Mesenchymal stem cell (in vitro differentiated cells and primary cell): ENCODE measurements at regions not wholly inside any gene's neighbourhood (a gene's known extent, or its start where the extent isn't known, plus 50 kb on each side); places are given as distances from the start of the nearest gene placed in this dataset.

Source experiments
- DNase-seq: peaks from one replicate; pipeline ENCODE4 v3.0.0-alpha.2; 2013
- H2AFZ ChIP-seq: one replicate; pipeline ENCODE4 v1.6.1; 2013; ENCODE audit warnings: low read depth, mild to moderate bottlenecking, control low read depth, inconsistent platforms, low read length, moderate library complexity
- H2AK5ac ChIP-seq: 2 replicates; pipeline ENCODE4 v1.6.1; 2013; ENCODE audit warnings: low read length, moderate library complexity, mild to moderate bottlenecking, inconsistent platforms; ENCODE audit not compliant: severe bottlenecking
- H2BK120ac ChIP-seq: one replicate; pipeline ENCODE4 v1.6.1; 2013; ENCODE audit warnings: low read depth, mild to moderate bottlenecking, inconsistent platforms, low read length, moderate library complexity
- H2BK12ac ChIP-seq, 2 experiments: one replicate each; pipeline ENCODE4 v1.6.1; 2013; ENCODE audit warnings: inconsistent platforms in 2 of 2, low read length in 2 of 2, mild to moderate bottlenecking in 2 of 2, moderate library complexity in 2 of 2, control low read depth in 1 of 2
- H2BK15ac ChIP-seq: one replicate; pipeline ENCODE4 v1.6.1; 2013; ENCODE audit warnings: mild to moderate bottlenecking, low read depth, inconsistent platforms; ENCODE audit not compliant: poor library complexity, severe bottlenecking
- H2BK5ac ChIP-seq: 2 replicates; pipeline ENCODE4 v1.6.1; 2013; ENCODE audit warnings: low read depth, mild to moderate bottlenecking, low read length, control low read depth, inconsistent platforms; ENCODE audit not compliant: poor library complexity, severe bottlenecking
- H3K14ac ChIP-seq, 2 experiments: one replicate each; pipeline ENCODE4 v1.6.1; 2013; ENCODE audit warnings: inconsistent platforms in 2 of 2, low read length in 2 of 2, control low read depth in 1 of 2, mild to moderate bottlenecking in 1 of 2, moderate library complexity in 1 of 2
- H3K18ac ChIP-seq, 2 experiments: one replicate each; pipeline ENCODE4 v1.6.1; 2013; ENCODE audit warnings: inconsistent platforms in 2 of 2, low read length in 2 of 2, control low read depth in 1 of 2, low read depth in 1 of 2, mild to moderate bottlenecking in 1 of 2
- H3K23ac ChIP-seq, 2 experiments: one replicate each; pipeline ENCODE4 v1.6.1; 2013; ENCODE audit warnings: inconsistent platforms in 2 of 2, low read length in 2 of 2, mild to moderate bottlenecking in 2 of 2, moderate library complexity in 2 of 2, control low read depth in 1 of 2
- H3K27ac ChIP-seq: 2 replicates; pipeline ENCODE4 v1.5.1; 2013; ENCODE audit warnings: mild to moderate bottlenecking, moderate library complexity, low read length, control low read depth, inconsistent platforms; ENCODE audit not compliant: poor library complexity, severe bottlenecking
- H3K27me3 ChIP-seq, 2 experiments: 2 replicates each; pipeline versions ENCODE4 v1.6.1 to v1.7.0; 2013; ENCODE audit warnings: low read length in 2 of 2, mild to moderate bottlenecking in 2 of 2, moderate library complexity in 2 of 2, control low read depth in 1 of 2, inconsistent platforms in 1 of 2; ENCODE audit not compliant: control insufficient read depth in 1 of 2, insufficient read depth in 1 of 2
- H3K36me3 ChIP-seq, 2 experiments: 2 replicates each; pipeline versions ENCODE4 v1.6.1 to v1.7.0; 2013; ENCODE audit warnings: low read length in 2 of 2, control low read depth in 1 of 2, inconsistent platforms in 1 of 2, low read depth in 1 of 2, mild to moderate bottlenecking in 1 of 2; ENCODE audit not compliant: insufficient read depth in 2 of 2, control insufficient read depth in 1 of 2
- H3K4ac ChIP-seq, 2 experiments: one replicate each; pipeline ENCODE4 v1.6.1; 2013; ENCODE audit warnings: inconsistent platforms in 2 of 2, low read length in 2 of 2, mild to moderate bottlenecking in 2 of 2, moderate library complexity in 2 of 2, control low read depth in 1 of 2, low read depth in 1 of 2
- H3K4me1 ChIP-seq: 2 replicates; pipeline ENCODE4 v1.6.1; 2013; ENCODE audit warnings: low read depth, low read length, control low read depth; ENCODE audit not compliant: control insufficient read depth, insufficient read depth
- H3K4me2 ChIP-seq: 2 replicates; pipeline ENCODE4 v1.6.1; 2013; ENCODE audit warnings: low read length, mild to moderate bottlenecking, inconsistent platforms; ENCODE audit not compliant: poor library complexity, severe bottlenecking
- H3K4me3 ChIP-seq, 2 experiments: 2 replicates each; pipeline versions ENCODE4 v1.5.1 to v1.7.0; 2013; ENCODE audit warnings: low read length in 2 of 2, mild to moderate bottlenecking in 2 of 2, control low read depth in 1 of 2, low read depth in 1 of 2; ENCODE audit not compliant: insufficient read depth in 1 of 2
- H3K79me1 ChIP-seq: replicated peaks from 2 replicates; pipeline ENCODE4 v1.6.1; 2013; ENCODE audit warnings: mild to moderate bottlenecking, control low read depth, low read length, inconsistent platforms; ENCODE audit not compliant: poor library complexity, severe bottlenecking
- H3K9ac ChIP-seq: 2 replicates; pipeline ENCODE4 v1.7.0; 2013; ENCODE audit warnings: mild to moderate bottlenecking, low read length, moderate library complexity
- H3K9me3 ChIP-seq: 2 replicates; pipeline ENCODE4 v1.7.0; 2013; ENCODE audit warnings: mild to moderate bottlenecking, low read length; ENCODE audit not compliant: control insufficient read depth
- H4K8ac ChIP-seq: one replicate; pipeline ENCODE4 v1.6.1; 2013; ENCODE audit warnings: inconsistent platforms, mild to moderate bottlenecking, low read length, moderate library complexity
- H4K91ac ChIP-seq: one replicate; pipeline ENCODE4 v1.6.1; 2013; ENCODE audit warnings: mild to moderate bottlenecking, low read length, inconsistent platforms
- WGBS: methylation state at CpG from one replicate; pipeline ENCODE4 v1.1.7; 2013; ENCODE audit warnings: mixed read lengths; 5-methylcytosine and 5-hydroxymethylcytosine counted together

- Histone ChIP-seq H2AFZ (no peak overlapping the region), H3K23ac (no peak overlapping the region), H3K79me1 (no peaks in the 10 kb centered on the region), H3K14ac (no peak overlapping the region), H3K27me3 (peaks cover 12 to 22% of the 10 kb centered on the region in 2 experiments), H3K18ac (no peak overlapping the region), H4K91ac (no peak overlapping the region), H3K4me2 (no peak overlapping the region), H3K4me3 (no peak overlapping the region), H2AK5ac (no peak overlapping the region), H2BK12ac (no peak overlapping the region), H4K8ac (no peak overlapping the region), H2BK120ac (no peak overlapping the region), H2BK15ac (no peak overlapping the region), H3K36me3 (no peaks in the 10 kb centered on the region), H2BK5ac (no peak overlapping the region), H3K4ac (no peak overlapping the region), H3K9ac (peak overlapping the region; percentile 45), H3K9me3 (peaks cover 4% of the 10 kb centered on the region), H3K4me1 (peaks cover 2% of the 10 kb centered on the region), H3K27ac (no peak overlapping the region)
- WGBS: 44% methylated on average over 3 of the region's 3 CpGs
- DNase-seq: no peak
Measured at GRCh38 chr22:22397875-22398524, 110.5 kb downstream of the ZNF280B start.

GRCh38 chr22:22398530-22399327, 109.8 kb downstream of the ZNF280B start:
- Histone ChIP-seq H3K4ac (no peak overlapping the region), H3K4me1 (peaks cover 2% of the 10 kb centered on the region), H3K36me3 (no peaks in the 10 kb centered on the region), H3K4me2 (no peak overlapping the region), H2BK5ac (no peak overlapping the region), H3K27ac (no peak overlapping the region), H3K4me3 (no peak overlapping the region), H3K27me3 (peaks cover 12 to 26% of the 10 kb centered on the region in 2 experiments), H2AFZ (no peak overlapping the region), H4K8ac (no peak overlapping the region), H3K14ac (no peak overlapping the region), H2BK12ac (no peak overlapping the region), H3K79me1 (no peaks in the 10 kb centered on the region), H3K9ac (no peak overlapping the region), H2AK5ac (no peak overlapping the region), H3K23ac (no peak overlapping the region), H2BK15ac (no peak overlapping the region), H3K18ac (no peak overlapping the region), H4K91ac (no peak overlapping the region), H3K9me3 (peaks cover 1% of the 10 kb centered on the region), H2BK120ac (no peak overlapping the region)
- 40% methylated on average over 3 of the region's 5 CpGs for WGBS
- no peak for DNase-seq

GRCh38 chr22:22400099-22400498, 108.4 kb downstream of the ZNF280B start:
- DNase-seq: no peak
- no peaks in the 10 kb centered on the region for H3K79me1 ChIP-seq
- H3K18ac ChIP-seq: no peak overlapping the region
- no peak overlapping the region for H3K9ac ChIP-seq
- no peak overlapping the region for H3K4ac ChIP-seq
- H3K4me3 ChIP-seq: no peak overlapping the region
- H3K27me3 ChIP-seq: peaks cover 12 to 31% of the 10 kb centered on the region in 2 experiments
- no peak overlapping the region for H3K4me2 ChIP-seq
- H4K8ac ChIP-seq: no peak overlapping the region
- no peak overlapping the region for H2AK5ac ChIP-seq
- WGBS: 36% methylated on average over 3 of the region's 3 CpGs
- peaks cover 2% of the 10 kb centered on the region for H3K4me1 ChIP-seq
- no peak overlapping the region for H2BK5ac ChIP-seq
- H3K23ac ChIP-seq: no peak overlapping the region
- H4K91ac ChIP-seq: no peak overlapping the region
- H3K9me3 ChIP-seq: no peaks in the 10 kb centered on the region
- H2BK15ac ChIP-seq: no peak overlapping the region
- H3K27ac ChIP-seq: no peak overlapping the region
- H2BK120ac ChIP-seq: no peak overlapping the region
- no peak overlapping the region for H2AFZ ChIP-seq
- H3K14ac ChIP-seq: no peak overlapping the region
- no peaks in the 10 kb centered on the region for H3K36me3 ChIP-seq
- no peak overlapping the region for H2BK12ac ChIP-seq

DNA sequence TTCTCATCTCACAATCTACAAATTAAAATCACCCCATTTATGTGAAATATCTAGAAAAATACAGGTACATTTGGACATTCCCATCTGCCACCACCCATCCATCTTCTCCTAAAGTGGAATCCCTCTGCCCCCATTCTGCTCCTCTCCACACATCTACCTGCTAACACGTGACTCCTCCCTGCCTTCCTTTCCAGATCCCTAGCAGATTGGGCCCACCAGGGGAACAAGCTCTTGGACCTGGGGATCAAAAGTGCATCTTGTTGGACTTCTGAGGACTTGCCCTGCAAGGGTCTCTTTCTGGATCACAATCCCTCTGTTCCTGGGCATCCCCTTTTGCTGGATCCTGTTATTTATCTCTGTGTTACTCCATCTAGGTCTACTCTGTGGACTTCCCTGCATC, 107.6 kb downstream of the ZNF280B start:
- H3K4me1 ChIP-seq: peaks cover 2% of the 10 kb centered on the region
- no peaks in the 10 kb centered on the region for H3K9me3 ChIP-seq
- H4K91ac ChIP-seq: no peak overlapping the region
- DNase-seq: no peak
- H2BK15ac ChIP-seq: no peak overlapping the region
- H3K14ac ChIP-seq: no peak overlapping the region
- WGBS: 18% methylated on average over 1 of the region's 1 CpG
- H3K23ac ChIP-seq: no peak overlapping the region
- H3K79me1 ChIP-seq: no peaks in the 10 kb centered on the region
- no peak overlapping the region for H2AK5ac ChIP-seq
- H3K27me3 ChIP-seq: peaks cover 12 to 39% of the 10 kb centered on the region in 2 experiments
- H2BK120ac ChIP-seq: no peak overlapping the region
- H3K4me3 ChIP-seq: no peak overlapping the region
- H2BK5ac ChIP-seq: no peak overlapping the region
- no peak overlapping the region for H3K9ac ChIP-seq
- H3K4ac ChIP-seq: no peak overlapping the region
- no peak overlapping the region for H3K18ac ChIP-seq
- no peak overlapping the region for H2BK12ac ChIP-seq
- no peaks in the 10 kb centered on the region for H3K36me3 ChIP-seq
- H3K27ac ChIP-seq: no peak overlapping the region
- H3K4me2 ChIP-seq: no peak overlapping the region
- no peak overlapping the region for H4K8ac ChIP-seq
- no peak overlapping the region for H2AFZ ChIP-seq
